ENCODE measurements at regions not wholly inside any gene's neighbourhood (a gene's known extent, or its start where the extent isn't known, plus 50 kb on each side); places are given as distances from the start of the nearest gene placed in this dataset.

DNA sequence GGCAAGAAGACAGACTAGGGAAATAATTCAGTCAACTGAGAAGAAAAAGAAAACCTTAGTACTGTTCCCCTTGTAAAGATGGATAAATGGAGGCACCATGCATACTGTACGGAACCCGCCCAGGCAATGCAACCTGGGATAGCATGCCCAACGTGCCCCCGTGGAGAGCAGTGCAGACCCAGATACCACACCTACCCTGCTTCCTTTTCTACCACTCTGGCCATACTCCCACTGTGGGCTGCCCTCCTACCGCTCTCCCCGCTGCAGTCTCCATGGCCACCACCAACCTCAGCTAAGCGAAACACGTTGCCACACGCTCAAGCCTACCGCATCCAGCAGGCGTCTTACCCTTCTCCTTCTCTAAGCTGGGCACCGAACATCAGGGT is 117.4 kb upstream of the SERPIND1 start:
- TF ChIP-seq POLR2AphosphoS5 (IDR thresholded peaks at IDR 0.05) (no peak), CTCF (IDR thresholded peaks at IDR 0.05) (no peak), POLR2A (IDR thresholded peaks at IDR 0.05) (no peak)

All from transverse colon (tissue), 4 donors.